ENCODE measurements at regions not wholly inside any gene's neighbourhood (a gene's known extent, or its start where the extent isn't known, plus 50 kb on each side); places are given as distances from the start of the nearest gene placed in this dataset.

GRCh38 chr1:38448893-38449292, 402.3 kb upstream of the POU3F1 start:
- Histone ChIP-seq H3K27me3 (no peaks in the 10 kb centered on the region), H3K36me3 (no peaks in the 10 kb centered on the region), H3K27ac (no peak overlapping the region), H3K9me3 (ENCODE audit: low read depth) (no peaks in the 10 kb centered on the region), H3K4me3 (no peak overlapping the region), H3K4me1 (ENCODE audit: low read depth) (peaks cover 8% of the 10 kb centered on the region)
- no peak for DNase-seq (ENCODE audit: low read depth in 1 of 2, low spot score in 1 of 2)
- no peak for TF ChIP-seq CTCF (IDR thresholded peaks at IDR 0.05; ENCODE audit: low read depth, low read length)

GRCh38 chr1:38446936-38447335, 400.3 kb upstream of the POU3F1 start:
- Histone ChIP-seq H3K4me3 (no peak overlapping the region), H3K9me3 (ENCODE audit: low read depth) (no peaks in the 10 kb centered on the region), H3K4me1 (ENCODE audit: low read depth) (peaks cover 8% of the 10 kb centered on the region), H3K27ac (no peak overlapping the region), H3K36me3 (no peaks in the 10 kb centered on the region), H3K27me3 (no peaks in the 10 kb centered on the region)
- TF ChIP-seq CTCF (IDR thresholded peaks at IDR 0.05; ENCODE audit: low read depth, low read length), result no peak
- DNase-seq (ENCODE audit: low read depth in 1 of 2, low spot score in 1 of 2), result no peak

GRCh38 chr1:38444770-38445442, 398.3 kb upstream of the POU3F1 start:
- no peaks in the 10 kb centered on the region for H3K9me3 ChIP-seq (ENCODE audit: low read depth)
- peak in 1 of 2 donors; percentile 41 for DNase-seq (ENCODE audit: low read depth in 1 of 2, low spot score in 1 of 2)
- no peaks in the 10 kb centered on the region for H3K4me1 ChIP-seq (ENCODE audit: low read depth)
- no peak overlapping the region for H3K27ac ChIP-seq
- H3K4me3 ChIP-seq, result no peak overlapping the region
- TF ChIP-seq CTCF (IDR thresholded peaks at IDR 0.05; ENCODE audit: low read depth, low read length), result no peak
- no peaks in the 10 kb centered on the region for H3K36me3 ChIP-seq
- H3K27me3 ChIP-seq, result no peaks in the 10 kb centered on the region

- peak in 1 of 2 donors; percentile 48 for DNase-seq (ENCODE audit: low read depth in 1 of 2, low spot score in 1 of 2)
Observed at GRCh38 chr1:38444311-38444710, 397.7 kb upstream of the POU3F1 start.

GRCh38 chr1:38440402-38440801, 393.8 kb upstream of the POU3F1 start:
- H3K9me3 ChIP-seq (ENCODE audit: low read depth), result no peaks in the 10 kb centered on the region
- TF ChIP-seq CTCF (IDR thresholded peaks at IDR 0.05; ENCODE audit: low read depth, low read length), result no peak
- H3K4me1 ChIP-seq (ENCODE audit: low read depth), result no peaks in the 10 kb centered on the region
- no peaks in the 10 kb centered on the region for H3K36me3 ChIP-seq
- no peak for DNase-seq (ENCODE audit: low read depth in 1 of 2, low spot score in 1 of 2)
- H3K4me3 ChIP-seq, result no peak overlapping the region
- H3K27me3 ChIP-seq, result no peaks in the 10 kb centered on the region
- H3K27ac ChIP-seq, result no peak overlapping the region

More at GRCh38 chr1:38444311-38444710, 397.7 kb upstream of the POU3F1 start:
- H3K27ac ChIP-seq, result no peak overlapping the region
- no peak overlapping the region for H3K4me3 ChIP-seq
- no peaks in the 10 kb centered on the region for H3K27me3 ChIP-seq
- no peak for TF ChIP-seq CTCF (IDR thresholded peaks at IDR 0.05; ENCODE audit: low read depth, low read length)
- H3K4me1 ChIP-seq (ENCODE audit: low read depth), result no peaks in the 10 kb centered on the region
- H3K9me3 ChIP-seq (ENCODE audit: low read depth), result no peaks in the 10 kb centered on the region
- no peaks in the 10 kb centered on the region for H3K36me3 ChIP-seq

All from cardiac muscle cell (in vitro differentiated cells and primary cell).